Loucy (cell line): ENCODE measurements at regions not wholly inside any gene's neighbourhood (a gene's known extent, or its start where the extent isn't known, plus 50 kb on each side); places are given as distances from the start of the nearest gene placed in this dataset.

Source experiments
- H2AFZ ChIP-seq: fragments of 200-600 bp; sonication (generic); 2 replicates; pipeline ENCODE4 v1.6.0; 2016; ENCODE audit warnings: antibody characterized with exemption, mild to moderate bottlenecking, low read length, moderate library complexity
- H3F3A ChIP-seq: fragments of 200-600 bp; 2 replicates; pipeline ENCODE4 v1.6.0; 2016; ENCODE audit warnings: antibody characterized with exemption, low read depth, mild to moderate bottlenecking
- H3K27me3 ChIP-seq: fragments of 200-600 bp; sonication (generic); 2 replicates; pipeline ENCODE4 v1.6.1; 2014; ENCODE audit warnings: low read length, mild to moderate bottlenecking; ENCODE audit not compliant: insufficient read depth, poor library complexity, severe bottlenecking
- H3K36me3 ChIP-seq: fragments of 200-600 bp; sonication (generic); 2 replicates; pipeline ENCODE4 v1.6.1; 2016; ENCODE audit warnings: low read length; ENCODE audit not compliant: insufficient read depth
- H3K4me1 ChIP-seq: fragments of 200-600 bp; sonication (generic); 2 replicates; pipeline ENCODE4 v1.5.1; 2014; ENCODE audit warnings: low read length, mild to moderate bottlenecking; ENCODE audit not compliant: insufficient read depth, poor library complexity, severe bottlenecking
- H3K4me2 ChIP-seq: fragments of 200-600 bp; sonication (generic); 2 replicates; pipeline ENCODE4 v1.6.0; 2014; ENCODE audit warnings: antibody characterized with exemption, low read length, low read depth, mild to moderate bottlenecking; ENCODE audit not compliant: poor library complexity, severe bottlenecking
- H3K4me3 ChIP-seq: fragments of 200-600 bp; sonication (generic); 2 replicates; pipeline ENCODE4 v1.5.1; 2014; ENCODE audit warnings: low read length, mild to moderate bottlenecking, mixed read lengths; ENCODE audit not compliant: poor library complexity, severe bottlenecking
- H3K79me2 ChIP-seq: fragments of 200-600 bp; sonication (generic); 2 replicates; pipeline ENCODE4 v1.6.1; 2014; ENCODE audit warnings: low read length; ENCODE audit not compliant: insufficient read depth
- H3K9ac ChIP-seq: fragments of 200-600 bp; sonication (generic); 2 replicates; pipeline ENCODE4 v1.6.0; 2014; ENCODE audit warnings: mild to moderate bottlenecking, low read depth, low read length, moderate library complexity; ENCODE audit not compliant: poor library complexity, severe bottlenecking
- H3K9me2 ChIP-seq: fragments of 200-600 bp; sonication (generic); replicated peaks from 2 replicates; pipeline ENCODE4 v1.6.1; 2016; ENCODE audit warnings: low read depth, low read length, mixed read lengths
- H3K9me3 ChIP-seq: fragments of 200-600 bp; sonication (generic); 2 replicates; pipeline ENCODE4 v1.6.1; 2014; ENCODE audit warnings: mild to moderate bottlenecking, antibody characterized with exemption, low read length, low read depth; ENCODE audit not compliant: insufficient read depth
- H4K20me1 ChIP-seq: fragments of 200-600 bp; sonication (generic); 2 replicates; pipeline ENCODE4 v1.6.0; 2014; ENCODE audit warnings: antibody characterized with exemption, low read length, mild to moderate bottlenecking; ENCODE audit not compliant: insufficient read depth, poor library complexity, severe bottlenecking
- CTCF ChIP-seq: fragments of 200-600 bp; sonication (generic); conservative IDR thresholded peaks from 2 replicates; pipeline ENCODE4 v1.5.1; 2014; ENCODE audit warnings: mild to moderate bottlenecking, antibody characterized with exemption, low read length
- EZH2phosphoT487 ChIP-seq: fragments of 200-600 bp; IDR thresholded peaks from 2 replicates; pipeline ENCODE4 v1.6.1; 2018; ENCODE audit warnings: antibody characterized with exemption, mild to moderate bottlenecking, moderate library complexity, borderline replicate concordance

- no peaks in the 10 kb centered on the region for H3F3A ChIP-seq
- no peak overlapping the region for H3K9ac ChIP-seq
- H3K79me2 ChIP-seq: no peaks in the 10 kb centered on the region
- H3K27me3 ChIP-seq: no peaks in the 10 kb centered on the region
- no peaks in the 10 kb centered on the region for H3K4me1 ChIP-seq
- H3K36me3 ChIP-seq: no peaks in the 10 kb centered on the region
- H2AFZ ChIP-seq: no peak overlapping the region
- no peak overlapping the region for H3K4me3 ChIP-seq
- no peaks in the 10 kb centered on the region for H3K9me2 ChIP-seq
- H4K20me1 ChIP-seq: no peaks in the 10 kb centered on the region
- TF ChIP-seq CTCF (no peak), EZH2phosphoT487 (no peak)
- H3K9me3 ChIP-seq: no peaks in the 10 kb centered on the region
- no peak overlapping the region for H3K4me2 ChIP-seq
These were observed 368.4 kb upstream of the GRAMD2B start for GRCh38 chr5:126054577-126055347.

- Histone ChIP-seq H3K9ac (no peak overlapping the region), H3K9me2 (no peaks in the 10 kb centered on the region), H3K79me2 (no peaks in the 10 kb centered on the region), H3K36me3 (no peaks in the 10 kb centered on the region), H2AFZ (no peak overlapping the region), H4K20me1 (no peaks in the 10 kb centered on the region), H3K4me2 (no peak overlapping the region), H3K4me1 (no peaks in the 10 kb centered on the region), H3K4me3 (no peak overlapping the region), H3F3A (no peaks in the 10 kb centered on the region), H3K9me3 (no peaks in the 10 kb centered on the region), H3K27me3 (no peaks in the 10 kb centered on the region)
- TF ChIP-seq CTCF (no peak), EZH2phosphoT487 (no peak)
These were observed 367.9 kb upstream of the GRAMD2B start for GRCh38 chr5:126055348-126055729.

GRCh38 chr5:126056352-126056751 lies 366.9 kb upstream of the GRAMD2B start:
- Histone ChIP-seq H2AFZ (no peak overlapping the region), H3K27me3 (no peaks in the 10 kb centered on the region), H3K9ac (no peak overlapping the region), H3K4me3 (no peak overlapping the region), H3K79me2 (no peaks in the 10 kb centered on the region), H3K36me3 (no peaks in the 10 kb centered on the region), H3K9me3 (no peaks in the 10 kb centered on the region), H3F3A (no peaks in the 10 kb centered on the region), H3K4me1 (no peaks in the 10 kb centered on the region), H3K4me2 (no peak overlapping the region), H3K9me2 (no peaks in the 10 kb centered on the region), H4K20me1 (no peaks in the 10 kb centered on the region)
- no peak for TF ChIP-seq CTCF
- TF ChIP-seq EZH2phosphoT487: no peak
